HL-60 (cell line): ENCODE measurements at regions not wholly inside any gene's neighbourhood (a gene's known extent, or its start where the extent isn't known, plus 50 kb on each side); places are given as distances from the start of the nearest gene placed in this dataset.

Experiments used
- DNase-seq, 2 experiments: peaks; one replicate each; pipeline ENCODE4 v3.0.0-alpha.2; 2010 to 2020; ENCODE audit warnings: low read depth in 1 of 2, low spot score in 1 of 2
- H3K27ac ChIP-seq: fragments of 250-450 bp; sonication (Bioruptor Pico); replicated peaks from 2 replicates; pipeline ENCODE4 v1.5.1; 2020; ENCODE audit warnings: mild to moderate bottlenecking, moderate library complexity
- H3K27me3 ChIP-seq: fragments of 250-450 bp; sonication (Bioruptor Pico); 2 replicates; pipeline ENCODE4 v1.5.1; 2021; ENCODE audit warnings: mild to moderate bottlenecking, moderate library complexity; ENCODE audit not compliant: insufficient read depth, poor library complexity, severe bottlenecking
- H3K4me3 ChIP-seq: replicated peaks from 2 replicates; pipeline ENCODE4 v1.5.1; 2011; ENCODE audit warnings: mild to moderate bottlenecking, control low read depth, low read length; ENCODE audit not compliant: insufficient read depth
- CTCF ChIP-seq: IDR thresholded peaks from one replicate; pipeline ENCODE4 v1.5.1; 2011; ENCODE audit warnings: low read length, control low read depth, inconsistent platforms; ENCODE audit not compliant: insufficient read depth
- GABPA ChIP-seq: IDR thresholded peaks from 2 replicates; pipeline ENCODE4 v1.6.1; 2012; ENCODE audit warnings: low read depth
- POLR2AphosphoS5 ChIP-seq: IDR thresholded peaks from 2 replicates; pipeline ENCODE4 v1.6.1; 2012; ENCODE audit warnings: low read depth
- REST ChIP-seq: IDR thresholded peaks from 2 replicates; pipeline ENCODE4 v1.6.1; 2012; ENCODE audit warnings: low read depth; ENCODE audit not compliant: insufficient replicate concordance
- SPI1 ChIP-seq: IDR thresholded peaks from 2 replicates; pipeline ENCODE4 v1.6.1; 2012; ENCODE audit warnings: low read depth, mild to moderate bottlenecking, borderline replicate concordance

GRCh38 chr11:128259816-128260215 lies 327.5 kb downstream of the ETS1 start:
- DNase-seq: no peak
- H3K27ac ChIP-seq: no peak overlapping the region
- no peaks in the 10 kb centered on the region for H3K27me3 ChIP-seq
- TF ChIP-seq GABPA (no peak), SPI1 (no peak), CTCF (no peak), REST (no peak), POLR2AphosphoS5 (no peak)
- H3K4me3 ChIP-seq: no peak overlapping the region

GRCh38 chr11:128254941-128255340 lies 332.4 kb downstream of the ETS1 start:
- TF ChIP-seq SPI1 (no peak), REST (no peak), CTCF (no peak), GABPA (no peak), POLR2AphosphoS5 (no peak)
- H3K4me3 ChIP-seq: no peak overlapping the region
- no peak overlapping the region for H3K27ac ChIP-seq
- H3K27me3 ChIP-seq: no peaks in the 10 kb centered on the region
- no peak for DNase-seq

GRCh38 chr11:128251140-128251539 lies 336.2 kb downstream of the ETS1 start:
- H3K27me3 ChIP-seq: no peaks in the 10 kb centered on the region
- H3K27ac ChIP-seq: no peak overlapping the region
- H3K4me3 ChIP-seq: no peak overlapping the region
- DNase-seq: no peak
- no peak for TF ChIP-seq GABPA
- no peak for TF ChIP-seq CTCF
- TF ChIP-seq SPI1: no peak
- TF ChIP-seq POLR2AphosphoS5: no peak
- TF ChIP-seq REST: no peak
